GM12891 (cell line): ENCODE measurements at regions not wholly inside any gene's neighbourhood (a gene's known extent, or its start where the extent isn't known, plus 50 kb on each side); places are given as distances from the start of the nearest gene placed in this dataset.

Source experiments
- DNase-seq: peaks from one replicate; pipeline ENCODE4 v3.0.0; 2011; ENCODE audit warnings: low spot score; ENCODE audit not compliant: insufficient read length
- FAIRE-seq: peaks from 2 replicates; lab custom pipeline; 2011; peaks lifted over from hg19 to GRCh38; lab: Jason Lieb, UNC
- PAX5 ChIP-seq: IDR thresholded peaks from 2 replicates; pipeline ENCODE4 v1.6.1; 2011; ENCODE audit warnings: low read length, moderate library complexity, mild to moderate bottlenecking; ENCODE audit not compliant: insufficient read depth, severe bottlenecking
- POLR2A ChIP-seq: IDR thresholded peaks from 2 replicates; pipeline ENCODE4 v1.6.1; 2011; ENCODE audit warnings: low read depth, low read length, control low read depth
- POLR2AphosphoS5 ChIP-seq: IDR thresholded peaks from 2 replicates; pipeline ENCODE4 v1.6.1; 2011; ENCODE audit warnings: low read depth, low read length, control low read depth
- POU2F2 ChIP-seq: IDR thresholded peaks from 2 replicates; pipeline ENCODE4 v1.6.1; 2011; ENCODE audit warnings: low read depth, mild to moderate bottlenecking, control low read depth, low read length, moderate library complexity
- SPI1 ChIP-seq: IDR thresholded peaks from 2 replicates; pipeline ENCODE4 v1.6.1; 2011; ENCODE audit warnings: low read depth, low read length, control low read depth
- TAF1 ChIP-seq: IDR thresholded peaks from 2 replicates; pipeline ENCODE4 v1.6.1; 2011; ENCODE audit warnings: low read depth, low read length, control low read depth

- TF ChIP-seq TAF1, result no peak
- no peak for TF ChIP-seq POU2F2
- no peak for TF ChIP-seq SPI1
- no peak for TF ChIP-seq POLR2A
- TF ChIP-seq POLR2AphosphoS5, result no peak
- no peak for TF ChIP-seq PAX5
- no peak for FAIRE-seq
- DNase-seq, result no peak
These were observed 156.8 kb upstream of the IRX3 start for GRCh38 chr16:54443352-54443751.

- no peak for DNase-seq
- FAIRE-seq, result no peak
- no peak for TF ChIP-seq TAF1
- TF ChIP-seq POU2F2, result no peak
- TF ChIP-seq PAX5, result no peak
- TF ChIP-seq POLR2A, result no peak
- TF ChIP-seq SPI1, result no peak
- no peak for TF ChIP-seq POLR2AphosphoS5
These were observed 156.3 kb upstream of the IRX3 start for GRCh38 chr16:54442864-54443263.

- DNase-seq, result no peak
- TF ChIP-seq POU2F2, result no peak
- TF ChIP-seq TAF1, result no peak
- TF ChIP-seq PAX5, result no peak
- TF ChIP-seq SPI1, result no peak
- no peak for TF ChIP-seq POLR2A
- no peak for TF ChIP-seq POLR2AphosphoS5
- FAIRE-seq, result no peak
These were observed 151.9 kb upstream of the IRX3 start for GRCh38 chr16:54438469-54438868.

GRCh38 chr16:54437921-54438320 is 151.3 kb upstream of the IRX3 start:
- DNase-seq, result no peak
- no peak for FAIRE-seq
- TF ChIP-seq SPI1, result no peak
- TF ChIP-seq PAX5, result no peak
- no peak for TF ChIP-seq POLR2A
- no peak for TF ChIP-seq TAF1
- no peak for TF ChIP-seq POLR2AphosphoS5
- TF ChIP-seq POU2F2, result no peak

- no peak for DNase-seq
- no peak for FAIRE-seq
- TF ChIP-seq PAX5 (no peak), POU2F2 (no peak), TAF1 (no peak), POLR2A (no peak), POLR2AphosphoS5 (no peak), SPI1 (no peak)
These were observed 150.8 kb upstream of the IRX3 start for GRCh38 chr16:54437401-54437800.

- DNase-seq, result no peak
- TF ChIP-seq POU2F2 (no peak), PAX5 (no peak), POLR2AphosphoS5 (no peak), POLR2A (no peak)
- FAIRE-seq, result no peak
These were observed 149.8 kb upstream of the IRX3 start for GRCh38 chr16:54436346-54436745.

GRCh38 chr16:54434859-54435258 is 148.3 kb upstream of the IRX3 start:
- FAIRE-seq (no peak), DNase-seq (no peak)
- TF ChIP-seq POLR2A (no peak), SPI1 (no peak), POU2F2 (no peak), TAF1 (no peak), POLR2AphosphoS5 (no peak), PAX5 (no peak)

- no peak for TF ChIP-seq TAF1
- TF ChIP-seq POLR2AphosphoS5, result no peak
- no peak for TF ChIP-seq SPI1
- TF ChIP-seq PAX5, result no peak
- TF ChIP-seq POLR2A, result no peak
- TF ChIP-seq POU2F2, result no peak
- DNase-seq (no peak), FAIRE-seq (no peak)
These were observed 146.3 kb upstream of the IRX3 start for GRCh38 chr16:54432897-54433229.

GRCh38 chr16:54431997-54432896 is 145.7 kb upstream of the IRX3 start:
- TF ChIP-seq SPI1 (no peak), POLR2A (no peak), TAF1 (no peak), POU2F2 (no peak)
- DNase-seq, result no peak
- no peak for FAIRE-seq
